Stimulated activated CD4-positive, alpha-beta T cell treated with anti-CD3 and anti-CD28 coated beads, Interleukin-2, amount 100 ng/mL, for 4 hours (primary cell): ENCODE measurements at regions not wholly inside any gene's neighbourhood (a gene's known extent, or its start where the extent isn't known, plus 50 kb on each side); places are given as distances from the start of the nearest gene placed in this dataset.
"Not testable (repeated sequence)": the region's sequence is repeated elsewhere in the genome, so short reads cannot be mapped to it uniquely, and the experiment has no call there.

Source experiments
- DNase-seq: peaks from one replicate; pipeline ENCODE4 v3.0.0-alpha.2; 2020; ENCODE audit warnings: low read depth

- no peak for DNase-seq
Observed at GRCh38 chr2:198630384-198630783, 826.0 kb downstream of the PLCL1 start.

GRCh38 chr2:198628596-198628995 is 824.2 kb downstream of the PLCL1 start:
- no peak for DNase-seq

- no peak for DNase-seq
Observed at GRCh38 chr2:198622986-198623730, 818.8 kb downstream of the PLCL1 start.

- DNase-seq: no peak
Observed at GRCh38 chr2:198615972-198616371, 811.6 kb downstream of the PLCL1 start.

GRCh38 chr2:198611201-198611600 is 806.8 kb downstream of the PLCL1 start:
- DNase-seq: no peak

- DNase-seq: no peak
Observed at GRCh38 chr2:198604599-198604998, 800.2 kb downstream of the PLCL1 start.

- not testable (repeated sequence) for DNase-seq
Observed at GRCh38 chr2:198602986-198603385, 798.6 kb downstream of the PLCL1 start.

- no peak for DNase-seq
Observed at GRCh38 chr2:198597648-198598047, 793.3 kb downstream of the PLCL1 start.

- no peak for DNase-seq
Observed at GRCh38 chr2:198596985-198597384, 792.6 kb downstream of the PLCL1 start.

GRCh38 chr2:198595721-198596120 is 791.3 kb downstream of the PLCL1 start:
- no peak for DNase-seq

GRCh38 chr2:198591586-198591985 is 787.2 kb downstream of the PLCL1 start:
- no peak for DNase-seq

- DNase-seq: no peak
Observed at GRCh38 chr2:198587741-198588140, 783.3 kb downstream of the PLCL1 start.

GRCh38 chr2:198587240-198587639 is 782.8 kb downstream of the PLCL1 start:
- DNase-seq: no peak

GRCh38 chr2:198571393-198571792 is 767.0 kb downstream of the PLCL1 start:
- DNase-seq: no peak

- DNase-seq: no peak
Observed at GRCh38 chr2:198558176-198558575, 753.8 kb downstream of the PLCL1 start.

- DNase-seq: no peak
Observed at GRCh38 chr2:198546122-198546521, 741.7 kb downstream of the PLCL1 start.

- DNase-seq: no peak
Observed at GRCh38 chr2:198545411-198545810, 741.0 kb downstream of the PLCL1 start.

GRCh38 chr2:198544461-198544860 is 740.1 kb downstream of the PLCL1 start:
- no peak for DNase-seq

GRCh38 chr2:198534756-198535155 is 730.4 kb downstream of the PLCL1 start:
- no peak for DNase-seq

GRCh38 chr2:198525211-198525969 is 721.0 kb downstream of the PLCL1 start:
- no peak for DNase-seq

GRCh38 chr2:198523710-198524109 is 719.3 kb downstream of the PLCL1 start:
- no peak for DNase-seq

- DNase-seq: no peak
Observed at GRCh38 chr2:198518935-198519334, 714.5 kb downstream of the PLCL1 start.

GRCh38 chr2:198517976-198518375 is 713.6 kb downstream of the PLCL1 start:
- no peak for DNase-seq

- DNase-seq: not testable (repeated sequence)
Observed at GRCh38 chr2:198508610-198509009, 704.2 kb downstream of the PLCL1 start.
